ENCODE measurements at regions not wholly inside any gene's neighbourhood (a gene's known extent, or its start where the extent isn't known, plus 50 kb on each side); places are given as distances from the start of the nearest gene placed in this dataset.

- DNase-seq: no peak
Observed at GRCh38 chr1:199172171-199173124, 533.6 kb downstream of the PTPRC start.

- no peak for DNase-seq
Observed at GRCh38 chr1:199173356-199173755, 534.5 kb downstream of the PTPRC start.

- no peak for DNase-seq
Observed at GRCh38 chr1:199174336-199174735, 535.5 kb downstream of the PTPRC start.

- DNase-seq: no peak
Observed at GRCh38 chr1:199176713-199177112, 537.9 kb downstream of the PTPRC start.

- no peak for DNase-seq
Observed at GRCh38 chr1:199177241-199177640, 538.4 kb downstream of the PTPRC start.

- DNase-seq: no peak
Observed at GRCh38 chr1:199178646-199179045, 539.8 kb downstream of the PTPRC start.

GRCh38 chr1:199182186-199182843, 543.5 kb downstream of the PTPRC start:
- DNase-seq: no peak

- no peak for DNase-seq
Observed at GRCh38 chr1:199184180-199184579, 545.3 kb downstream of the PTPRC start.

GRCh38 chr1:199194862-199195261, 556.0 kb downstream of the PTPRC start:
- DNase-seq: no peak

GRCh38 chr1:199197695-199198094, 558.9 kb downstream of the PTPRC start:
- DNase-seq: no peak

- no peak for DNase-seq
Observed at GRCh38 chr1:199202331-199202730, 563.5 kb downstream of the PTPRC start.

GRCh38 chr1:199204231-199204630, 565.4 kb downstream of the PTPRC start:
- DNase-seq: no peak

- no peak for DNase-seq
Observed at GRCh38 chr1:199205740-199206441, 567.1 kb downstream of the PTPRC start.

GRCh38 chr1:199208847-199209246, 570.0 kb downstream of the PTPRC start:
- DNase-seq: no peak

GRCh38 chr1:199218065-199218464, 579.2 kb downstream of the PTPRC start:
- DNase-seq: no peak

GRCh38 chr1:199218533-199218932, 579.7 kb downstream of the PTPRC start:
- no peak for DNase-seq

GRCh38 chr1:199220031-199220430, 581.2 kb downstream of the PTPRC start:
- no peak for DNase-seq

- no peak for DNase-seq
Observed at GRCh38 chr1:199221371-199222150, 582.7 kb downstream of the PTPRC start.

- DNase-seq: no peak
Observed at GRCh38 chr1:199223936-199224335, 585.1 kb downstream of the PTPRC start.

- DNase-seq: no peak
Observed at GRCh38 chr1:199226163-199226562, 587.3 kb downstream of the PTPRC start.

- DNase-seq: no peak
Observed at GRCh38 chr1:199242147-199242546, 603.3 kb downstream of the PTPRC start.

- no peak for DNase-seq
Observed at GRCh38 chr1:199242601-199243000, 603.8 kb downstream of the PTPRC start.

Measured in NCI-H187 treated with DMSO at 0.1 percent for 48 hours (cell line).